Natural killer cell treated with Interleukin-12 subunit alpha and Interleukin-12 subunit beta and Interleukin-15 and Interleukin-18, amount 100 ng/mL, for 72 hours (primary cell): ENCODE measurements at regions not wholly inside any gene's neighbourhood (a gene's known extent, or its start where the extent isn't known, plus 50 kb on each side); places are given as distances from the start of the nearest gene placed in this dataset.

Experiments used
- ATAC-seq, 2 donors: fragments of 150-1000 bp; cut with Tn5 transposase in 1 of 2; sonication (Bioruptor Pico), chemical (Tn5 transposase) in 1 of 2; 2 replicates each; pipeline ENCODE4 v1.10.0; 2021
- DNase-seq: peaks from one replicate; pipeline ENCODE4 v3.0.0; 2022; ENCODE audit warnings: low spot score
- H3K27ac Mint-ChIP-seq, 2 donors: 1 replicate in 1 of 2; 2 replicates in 1 of 2; pipeline ENCODE4 v1.8.0; 2022; ENCODE audit warnings: mixed read lengths in 2 of 2, mild to moderate bottlenecking in 1 of 2, moderate library complexity in 1 of 2
- H3K27me3 Mint-ChIP-seq, 2 donors: 1 replicate in 1 of 2; 2 replicates in 1 of 2; pipeline ENCODE4 v1.8.0; 2022; ENCODE audit warnings: mixed read lengths in 2 of 2
- H3K36me3 Mint-ChIP-seq: one replicate; pipeline ENCODE4 v1.8.0; 2022; ENCODE audit warnings: mixed read lengths
- H3K4me1 Mint-ChIP-seq, 2 donors: 1 replicate in 1 of 2; 2 replicates in 1 of 2; pipeline ENCODE4 v1.8.0; 2022; ENCODE audit warnings: low read depth in 2 of 2, mixed read lengths in 2 of 2, mild to moderate bottlenecking in 1 of 2
- H3K4me3 Mint-ChIP-seq: one replicate; pipeline ENCODE4 v1.8.0; 2022; ENCODE audit warnings: mixed read lengths
- H3K9me3 Mint-ChIP-seq: 2 replicates; pipeline ENCODE4 v1.8.0; 2022; ENCODE audit warnings: mixed read lengths

GRCh38 chr3:178474526-178474925, 61.7 kb upstream of the KCNMB2 start:
- Mint-ChIP-seq H3K27me3 (peaks cover 4 to 28% of the 10 kb centered on the region in 2 donors), H3K36me3 (no peaks in the 10 kb centered on the region), H3K9me3 (no peaks in the 10 kb centered on the region), H3K4me3 (no peak overlapping the region), H3K4me1 (no peaks in the 10 kb centered on the region), H3K27ac (no peak overlapping the region)
- ATAC-seq: no peak
- DNase-seq: no peak

- Mint-ChIP-seq H3K27ac (no peak overlapping the region), H3K9me3 (no peaks in the 10 kb centered on the region), H3K4me1 (no peaks in the 10 kb centered on the region), H3K27me3 (peaks cover 4 to 28% of the 10 kb centered on the region in 2 donors), H3K36me3 (no peaks in the 10 kb centered on the region), H3K4me3 (no peak overlapping the region)
- DNase-seq (no peak), ATAC-seq (no peak)
Observed at GRCh38 chr3:178475062-178475461, 61.2 kb upstream of the KCNMB2 start.

GRCh38 chr3:178476886-178477285, 59.4 kb upstream of the KCNMB2 start:
- no peak for ATAC-seq
- Mint-ChIP-seq H3K4me3 (no peak overlapping the region), H3K27ac (no peak overlapping the region), H3K36me3 (no peaks in the 10 kb centered on the region), H3K9me3 (peaks cover 4% of the 10 kb centered on the region), H3K4me1 (no peaks in the 10 kb centered on the region), H3K27me3 (peaks cover 3 to 30% of the 10 kb centered on the region in 2 donors)
- no peak for DNase-seq

GRCh38 chr3:178479446-178479845, 56.8 kb upstream of the KCNMB2 start:
- Mint-ChIP-seq H3K4me1 (no peaks in the 10 kb centered on the region), H3K4me3 (no peak overlapping the region), H3K9me3 (peaks cover 4% of the 10 kb centered on the region), H3K27ac (no peak overlapping the region), H3K36me3 (no peaks in the 10 kb centered on the region), H3K27me3 (peaks cover 3 to 33% of the 10 kb centered on the region in 2 donors)
- ATAC-seq (no peak), DNase-seq (no peak)

GRCh38 chr3:178479860-178480259, 56.4 kb upstream of the KCNMB2 start:
- no peaks in the 10 kb centered on the region for H3K36me3 Mint-ChIP-seq
- H3K9me3 Mint-ChIP-seq: peaks cover 4% of the 10 kb centered on the region
- no peak overlapping the region for H3K4me3 Mint-ChIP-seq
- no peaks in the 10 kb centered on the region for H3K4me1 Mint-ChIP-seq
- no peak overlapping the region for H3K27ac Mint-ChIP-seq
- peak; percentile 38 to 43 for ATAC-seq
- DNase-seq: no peak
- H3K27me3 Mint-ChIP-seq: peaks cover 3 to 29% of the 10 kb centered on the region in 2 donors

- Mint-ChIP-seq H3K9me3 (peaks cover 4% of the 10 kb centered on the region), H3K27me3 (peaks cover 3 to 29% of the 10 kb centered on the region in 2 donors), H3K36me3 (no peaks in the 10 kb centered on the region), H3K4me1 (no peaks in the 10 kb centered on the region), H3K4me3 (no peak overlapping the region), H3K27ac (no peak overlapping the region)
- ATAC-seq (no peak), DNase-seq (no peak)
Observed at GRCh38 chr3:178480274-178480673, 56.0 kb upstream of the KCNMB2 start.

- H3K4me3 Mint-ChIP-seq: no peak overlapping the region
- H3K4me1 Mint-ChIP-seq: no peaks in the 10 kb centered on the region
- peaks cover 3 to 33% of the 10 kb centered on the region in 2 donors for H3K27me3 Mint-ChIP-seq
- no peak overlapping the region for H3K27ac Mint-ChIP-seq
- no peak for DNase-seq
- no peak for ATAC-seq
- peaks cover 4% of the 10 kb centered on the region for H3K9me3 Mint-ChIP-seq
- H3K36me3 Mint-ChIP-seq: no peaks in the 10 kb centered on the region
Observed at GRCh38 chr3:178480795-178481194, 55.4 kb upstream of the KCNMB2 start.

- Mint-ChIP-seq H3K27me3 (peaks cover 3 to 30% of the 10 kb centered on the region in 2 donors), H3K27ac (no peak overlapping the region), H3K4me3 (no peak overlapping the region), H3K4me1 (no peaks in the 10 kb centered on the region), H3K9me3 (peaks cover 4% of the 10 kb centered on the region), H3K36me3 (no peaks in the 10 kb centered on the region)
- DNase-seq: no peak
- ATAC-seq: no peak
Observed at GRCh38 chr3:178482981-178483380, 53.3 kb upstream of the KCNMB2 start.

GRCh38 chr3:178483704-178484103, 52.5 kb upstream of the KCNMB2 start:
- Mint-ChIP-seq H3K4me1 (no peaks in the 10 kb centered on the region), H3K27me3 (peaks cover 3 to 30% of the 10 kb centered on the region in 2 donors), H3K27ac (no peak overlapping the region), H3K36me3 (no peaks in the 10 kb centered on the region), H3K9me3 (peaks cover 4% of the 10 kb centered on the region), H3K4me3 (no peak overlapping the region)
- no peak for DNase-seq
- ATAC-seq: no peak

- no peak for ATAC-seq
- no peaks in the 10 kb centered on the region for H3K36me3 Mint-ChIP-seq
- no peak overlapping the region for H3K4me3 Mint-ChIP-seq
- H3K9me3 Mint-ChIP-seq: peaks cover 4% of the 10 kb centered on the region
- no peak for DNase-seq
- H3K27ac Mint-ChIP-seq: no peak overlapping the region
- peaks cover 3 to 28% of the 10 kb centered on the region in 2 donors for H3K27me3 Mint-ChIP-seq
- no peaks in the 10 kb centered on the region for H3K4me1 Mint-ChIP-seq
Observed at GRCh38 chr3:178485756-178486155, 50.5 kb upstream of the KCNMB2 start.
